ENCODE measurements at regions not wholly inside any gene's neighbourhood (a gene's known extent, or its start where the extent isn't known, plus 50 kb on each side); places are given as distances from the start of the nearest gene placed in this dataset.
A peak's percentile ranks its signal among the peaks of the same experiment; 100 is the strongest.
"Not testable (repeated sequence)": the region's sequence is repeated elsewhere in the genome, so short reads cannot be mapped to it uniquely, and the experiment has no call there.

DNA sequence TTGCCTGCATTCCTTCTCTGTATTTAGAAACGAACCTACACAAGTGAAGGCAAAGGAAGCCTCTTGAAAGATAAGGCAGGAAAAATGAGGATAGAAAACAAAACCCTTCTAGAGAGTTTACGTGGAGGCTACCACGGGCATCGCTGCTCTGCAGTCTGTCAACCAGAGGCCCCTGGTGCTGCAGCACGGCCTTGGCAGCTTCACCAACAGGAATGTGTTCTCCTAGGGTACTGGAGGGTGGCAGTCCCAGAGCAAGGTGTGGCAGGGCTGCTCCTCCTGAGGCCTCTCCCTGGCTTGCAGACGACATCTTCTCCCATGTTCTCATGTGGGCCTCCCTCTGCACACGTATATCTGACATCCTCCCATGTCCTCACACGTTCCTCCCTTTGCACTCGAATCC lies 57.6 kb upstream of the SAMD11 start:
- CTCF ChIA-PET = no interaction called here
- POLR2A ChIA-PET (ENCODE audit: low non-redundant PET) = no interaction called here
- TF ChIP-seq, protein P1, sequence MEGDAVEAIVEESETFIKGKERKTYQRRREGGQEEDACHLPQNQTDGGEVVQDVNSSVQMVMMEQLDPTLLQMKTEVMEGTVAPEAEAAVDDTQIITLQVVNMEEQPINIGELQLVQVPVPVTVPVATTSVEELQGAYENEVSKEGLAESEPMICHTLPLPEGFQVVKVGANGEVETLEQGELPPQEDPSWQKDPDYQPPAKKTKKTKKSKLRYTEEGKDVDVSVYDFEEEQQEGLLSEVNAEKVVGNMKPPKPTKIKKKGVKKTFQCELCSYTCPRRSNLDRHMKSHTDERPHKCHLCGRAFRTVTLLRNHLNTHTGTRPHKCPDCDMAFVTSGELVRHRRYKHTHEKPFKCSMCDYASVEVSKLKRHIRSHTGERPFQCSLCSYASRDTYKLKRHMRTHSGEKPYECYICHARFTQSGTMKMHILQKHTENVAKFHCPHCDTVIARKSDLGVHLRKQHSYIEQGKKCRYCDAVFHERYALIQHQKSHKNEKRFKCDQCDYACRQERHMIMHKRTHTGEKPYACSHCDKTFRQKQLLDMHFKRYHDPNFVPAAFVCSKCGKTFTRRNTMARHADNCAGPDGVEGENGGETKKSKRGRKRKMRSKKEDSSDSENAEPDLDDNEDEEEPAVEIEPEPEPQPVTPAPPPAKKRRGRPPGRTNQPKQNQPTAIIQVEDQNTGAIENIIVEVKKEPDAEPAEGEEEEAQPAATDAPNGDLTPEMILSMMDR (conservative IDR thresholded peaks at IDR 0.05; ENCODE audit: low read depth) = no peak
- H3K27ac ChIP-seq = no peak overlapping the region
- no peak for DNase-seq (ENCODE audit: low spot score)

DNA sequence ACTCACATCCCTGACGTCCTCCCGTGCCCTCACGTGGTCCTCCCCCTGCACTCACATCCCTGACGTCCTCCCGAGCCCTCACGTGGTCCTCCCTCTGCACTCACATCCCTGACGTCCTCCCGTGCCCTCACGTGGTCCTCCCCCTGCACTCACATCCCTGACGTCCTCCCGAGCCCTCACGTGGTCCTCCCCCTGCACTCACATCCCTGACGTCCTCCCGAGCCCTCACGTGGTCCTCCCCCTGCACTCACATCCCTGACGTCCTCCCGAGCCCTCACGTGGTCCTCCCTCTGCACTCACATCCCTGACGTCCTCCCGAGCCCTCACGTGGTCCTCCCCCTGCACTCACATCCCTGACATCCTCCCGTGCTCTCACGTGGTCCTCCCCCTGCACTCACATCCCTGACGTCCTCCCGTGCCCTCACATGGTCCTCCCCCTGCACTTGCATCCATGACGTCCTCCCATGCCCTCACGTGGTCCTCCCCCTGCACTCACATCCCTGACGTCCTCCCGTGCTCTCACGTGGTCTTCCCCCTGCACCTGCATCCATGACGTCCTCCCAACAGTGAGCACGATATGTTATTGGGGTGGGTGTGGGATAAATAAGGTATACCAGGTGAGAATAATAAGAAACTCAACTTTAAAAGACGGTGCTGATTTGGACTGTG lies 57.0 kb upstream of the SAMD11 start:
- H3K27ac ChIP-seq; POLR2A ChIA-PET (ENCODE audit: low non-redundant PET); DNase-seq (ENCODE audit: low spot score); CTCF ChIA-PET: not testable (repeated sequence)

DNA sequence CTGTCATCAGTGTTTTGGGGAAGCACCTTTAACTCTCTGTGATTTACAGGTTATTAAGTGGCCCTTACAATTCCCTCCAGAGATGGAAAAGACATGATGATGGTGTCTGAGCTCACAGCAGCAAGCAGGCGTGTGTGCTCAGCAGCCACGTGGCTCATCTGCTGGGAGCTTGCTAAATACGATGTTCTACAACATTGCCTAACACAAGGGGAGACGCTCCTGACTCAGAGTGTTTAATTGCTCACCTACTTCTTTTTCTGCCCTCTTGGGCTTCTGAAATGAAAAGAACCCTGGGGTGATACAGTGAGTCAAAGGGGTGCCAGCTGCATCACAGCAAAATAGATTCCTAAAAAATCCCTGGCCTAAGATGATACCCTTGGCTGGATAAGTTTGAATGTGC lies 56.2 kb upstream of the SAMD11 start:
- CTCF ChIA-PET = not testable (repeated sequence)

DNA sequence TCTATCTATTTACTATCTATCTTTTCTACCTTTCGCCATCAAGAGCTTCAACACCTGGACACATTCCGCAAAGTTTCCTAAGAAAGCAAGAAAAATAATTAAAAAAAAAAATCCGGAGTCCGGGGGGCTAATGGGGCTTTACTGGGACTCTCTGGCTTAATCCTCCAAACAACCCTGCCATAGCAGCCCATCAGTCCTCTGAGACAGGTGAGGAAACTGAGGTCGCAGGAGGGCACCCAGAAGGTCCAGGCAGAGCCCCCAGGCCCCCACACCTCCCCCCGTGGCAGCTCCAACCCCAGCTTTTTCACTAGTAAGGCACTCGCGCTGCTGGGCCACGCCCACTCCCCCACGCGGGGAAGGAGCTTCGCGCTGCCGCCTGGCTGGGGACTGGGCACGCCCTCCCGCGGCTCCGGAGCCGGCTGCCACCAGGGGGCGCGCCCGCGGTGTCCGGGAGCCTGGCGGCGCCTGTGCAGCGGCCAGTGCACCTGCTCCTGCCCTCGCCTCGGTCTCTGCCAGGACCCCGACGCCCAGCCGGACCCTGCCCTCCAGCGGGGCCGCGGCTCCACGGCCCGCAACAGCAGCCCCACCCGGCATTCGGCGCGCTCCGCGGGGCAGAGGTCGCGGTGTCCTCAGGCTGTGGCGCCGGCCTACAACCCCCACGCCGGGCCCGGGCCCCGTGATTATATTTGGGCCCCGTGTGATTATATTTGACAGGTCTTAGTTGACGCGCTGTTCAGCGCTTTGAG lies 54.1 kb upstream of the SAMD11 start:
- POLR2A ChIA-PET (ENCODE audit: low non-redundant PET) = no interaction called here
- H3K27ac ChIP-seq = no peak overlapping the region
- DNase-seq (ENCODE audit: low spot score) = peak; percentile 52
- CTCF ChIA-PET = interaction anchor here (0.6 to 1.1 kb wide), 5 partner anchors 34 to 133 kb away, joined by 3 to 5 read pairs (median 3); no protein-coding TSS in a partner anchor
- TF ChIP-seq, protein P1 (conservative IDR thresholded peaks at IDR 0.05; ENCODE audit: low read depth) = peak; percentile 92

More for the DNA sequence above, 56.2 kb upstream of the SAMD11 start:
- POLR2A ChIA-PET (ENCODE audit: low non-redundant PET); H3K27ac ChIP-seq; DNase-seq (ENCODE audit: low spot score): not testable (repeated sequence)
